ENCODE measurements at regions not wholly inside any gene's neighbourhood (a gene's known extent, or its start where the extent isn't known, plus 50 kb on each side); places are given as distances from the start of the nearest gene placed in this dataset.

GRCh38 chr5:89343666-89344065, 460.7 kb upstream of the MEF2C start:
- no peak for TF ChIP-seq POLR2A (IDR thresholded peaks at IDR 0.05)
- no peak for TF ChIP-seq CTCF (IDR thresholded peaks at IDR 0.05 in 8 of 11, conservative IDR thresholded peaks at IDR 0.05 in 3 of 11)

Data from spleen (tissue), 7 donors.